T-helper 9 cell (primary cell): ENCODE measurements at regions not wholly inside any gene's neighbourhood (a gene's known extent, or its start where the extent isn't known, plus 50 kb on each side); places are given as distances from the start of the nearest gene placed in this dataset.

Source experiments
- DNase-seq: peaks from one replicate; pipeline ENCODE4 v3.0.0-alpha.2; 2020

GRCh38 chr20:39524371-39524911 is 562.3 kb downstream of the DHX35 start:
- DNase-seq: no peak

- no peak for DNase-seq
Observed at GRCh38 chr20:39523405-39523804, 561.3 kb downstream of the DHX35 start.

- DNase-seq: no peak
Observed at GRCh38 chr20:39518654-39519053, 556.5 kb downstream of the DHX35 start.

GRCh38 chr20:39516964-39517363 is 554.8 kb downstream of the DHX35 start:
- DNase-seq: no peak

- DNase-seq: no peak
Observed at GRCh38 chr20:39504710-39505094, 542.6 kb downstream of the DHX35 start.

- no peak for DNase-seq
Observed at GRCh38 chr20:39503902-39504709, 542.0 kb downstream of the DHX35 start.

- DNase-seq: no peak
Observed at GRCh38 chr20:39492223-39492797, 530.2 kb downstream of the DHX35 start.

- no peak for DNase-seq
Observed at GRCh38 chr20:39491711-39492110, 529.6 kb downstream of the DHX35 start.

- no peak for DNase-seq
Observed at GRCh38 chr20:39489986-39490560, 527.9 kb downstream of the DHX35 start.

- DNase-seq: no peak
Observed at GRCh38 chr20:39480276-39481043, 518.3 kb downstream of the DHX35 start.

GRCh38 chr20:39479196-39479810 is 517.2 kb downstream of the DHX35 start:
- no peak for DNase-seq

GRCh38 chr20:39474879-39475278 is 512.7 kb downstream of the DHX35 start:
- no peak for DNase-seq

GRCh38 chr20:39473536-39473935 is 511.4 kb downstream of the DHX35 start:
- DNase-seq: no peak

GRCh38 chr20:39468703-39469102 is 506.6 kb downstream of the DHX35 start:
- DNase-seq: no peak

GRCh38 chr20:39464238-39464637 is 502.1 kb downstream of the DHX35 start:
- no peak for DNase-seq

GRCh38 chr20:39462416-39462945 is 500.3 kb downstream of the DHX35 start:
- no peak for DNase-seq

- DNase-seq: no peak
Observed at GRCh38 chr20:39458452-39458851, 496.3 kb downstream of the DHX35 start.

GRCh38 chr20:39453890-39454289 is 491.7 kb downstream of the DHX35 start:
- DNase-seq: no peak

- no peak for DNase-seq
Observed at GRCh38 chr20:39452583-39453340, 490.6 kb downstream of the DHX35 start.

- no peak for DNase-seq
Observed at GRCh38 chr20:39451386-39451785, 489.2 kb downstream of the DHX35 start.

- DNase-seq: no peak
Observed at GRCh38 chr20:39446397-39446796, 484.3 kb downstream of the DHX35 start.

- DNase-seq: no peak
Observed at GRCh38 chr20:39445095-39445494, 483.0 kb downstream of the DHX35 start.
